NCI-H2196 (cell line): ENCODE measurements at regions not wholly inside any gene's neighbourhood (a gene's known extent, or its start where the extent isn't known, plus 50 kb on each side); places are given as distances from the start of the nearest gene placed in this dataset.
"Not testable (repeated sequence)": the region's sequence is repeated elsewhere in the genome, so short reads cannot be mapped to it uniquely, and the experiment has no call there.

Experiments used
- DNase-seq: peaks from one replicate; lab custom pipeline; 2025; ENCODE audit not compliant: unreplicated experiment; lab: John Stamatoyannopoulos, UW

GRCh38 chrX:84611843-84612636, 109.8 kb upstream of the HDX start:
- DNase-seq = no peak

GRCh38 chrX:84634201-84634782, 132.0 kb upstream of the HDX start:
- no peak for DNase-seq

DNA sequence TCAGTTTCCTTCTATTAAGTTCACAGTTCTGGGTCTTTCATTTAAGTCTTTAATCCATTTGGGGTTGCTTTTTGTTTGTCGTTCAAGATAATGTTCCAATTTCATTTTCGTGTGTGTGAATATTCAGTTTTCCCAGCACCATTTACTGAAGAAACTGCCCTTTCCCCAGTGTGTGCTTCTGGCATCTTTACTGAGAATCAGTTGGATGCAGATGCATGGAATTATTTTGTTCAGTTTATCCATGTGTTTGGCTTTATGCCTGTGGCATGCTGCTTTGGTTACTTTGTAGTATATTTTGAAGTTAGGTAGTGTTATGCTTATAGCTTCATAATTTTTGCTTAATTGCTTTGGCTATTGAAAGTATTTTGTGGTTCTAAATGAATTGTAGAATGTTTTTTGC, 163.8 kb upstream of the HDX start:
- no peak for DNase-seq

DNA sequence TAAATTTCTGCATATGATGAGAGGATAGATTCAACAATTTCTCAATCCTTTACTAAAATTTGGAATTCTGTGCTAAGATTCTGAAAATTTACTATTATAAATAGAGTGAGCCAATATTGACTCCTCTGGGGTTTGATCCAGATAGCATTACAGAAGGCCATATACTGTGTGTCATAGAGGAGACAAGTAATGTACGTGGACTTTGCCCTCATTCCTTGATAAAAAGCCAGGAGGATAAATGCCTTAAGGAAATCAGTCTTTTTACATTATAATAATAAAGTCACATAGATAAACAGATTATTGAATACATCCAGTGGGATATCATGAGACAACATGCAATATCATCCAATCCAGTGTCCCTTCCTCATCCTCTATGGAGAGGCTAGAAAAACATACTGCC, 188.0 kb upstream of the HDX start:
- DNase-seq = no peak

- DNase-seq = no peak
Measured at GRCh38 chrX:84709987-84710386, 207.7 kb upstream of the HDX start.

DNA sequence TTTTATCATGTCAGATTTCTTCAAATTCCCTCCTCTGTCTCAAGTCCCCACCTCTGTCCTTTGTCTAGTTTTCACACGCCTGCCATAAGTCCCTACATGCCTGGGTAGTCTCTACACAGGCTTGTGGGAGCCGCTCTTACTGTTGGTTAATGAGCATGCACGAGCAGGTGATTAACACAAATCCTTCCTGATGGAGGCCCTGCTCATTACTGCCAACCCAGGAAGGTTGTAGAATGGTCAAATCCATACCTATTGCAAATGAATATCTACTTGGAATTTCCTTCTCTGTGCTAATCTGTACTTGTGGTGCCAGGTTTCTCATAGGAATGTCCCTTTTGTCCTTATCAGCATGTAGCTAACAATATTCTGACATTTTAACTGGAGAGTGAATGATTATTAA, 208.4 kb upstream of the HDX start:
- no peak for DNase-seq

DNA sequence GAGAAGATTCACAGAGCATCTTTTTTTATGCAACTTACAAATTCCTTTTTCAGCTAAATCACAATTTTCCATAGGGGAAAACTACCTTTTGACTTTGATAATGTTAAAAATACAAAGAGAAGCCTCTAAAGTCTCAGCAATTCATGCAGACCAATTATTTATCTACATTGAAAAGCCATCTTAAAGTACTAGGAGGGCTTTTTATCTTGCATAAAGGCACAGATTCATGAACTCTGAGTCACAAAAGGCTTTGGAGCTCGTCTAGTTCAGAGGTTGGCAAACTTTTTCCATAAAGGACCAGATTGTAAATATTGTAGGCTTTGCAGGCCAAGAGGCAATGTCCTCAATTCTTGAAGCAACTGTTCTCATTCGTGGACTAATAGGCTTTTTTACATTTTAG, 210.4 kb upstream of the HDX start:
- DNase-seq = no peak

DNA sequence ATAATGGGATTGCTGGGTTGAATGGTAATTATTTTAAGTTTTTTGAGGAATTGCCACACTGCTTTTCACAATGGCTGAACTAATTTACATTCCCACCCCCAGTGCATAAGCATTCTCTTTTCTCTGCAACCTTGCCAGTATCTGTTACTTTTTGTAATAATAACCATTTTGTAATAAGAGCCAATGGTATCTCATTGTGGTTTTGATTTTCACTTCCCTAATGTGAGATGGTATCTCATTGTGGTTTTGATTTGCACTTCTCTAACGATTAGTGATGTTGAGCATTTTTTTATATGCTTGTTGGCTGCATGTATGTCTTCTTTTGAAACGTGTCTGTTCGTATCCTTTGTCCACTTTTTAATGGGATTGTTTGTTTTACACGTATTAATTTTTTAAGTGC, 213.1 kb upstream of the HDX start:
- no peak for DNase-seq

GRCh38 chrX:84717343-84717742, 215.1 kb upstream of the HDX start:
- DNase-seq = no peak

GRCh38 chrX:84721416-84721815, 219.2 kb upstream of the HDX start:
- no peak for DNase-seq

DNA sequence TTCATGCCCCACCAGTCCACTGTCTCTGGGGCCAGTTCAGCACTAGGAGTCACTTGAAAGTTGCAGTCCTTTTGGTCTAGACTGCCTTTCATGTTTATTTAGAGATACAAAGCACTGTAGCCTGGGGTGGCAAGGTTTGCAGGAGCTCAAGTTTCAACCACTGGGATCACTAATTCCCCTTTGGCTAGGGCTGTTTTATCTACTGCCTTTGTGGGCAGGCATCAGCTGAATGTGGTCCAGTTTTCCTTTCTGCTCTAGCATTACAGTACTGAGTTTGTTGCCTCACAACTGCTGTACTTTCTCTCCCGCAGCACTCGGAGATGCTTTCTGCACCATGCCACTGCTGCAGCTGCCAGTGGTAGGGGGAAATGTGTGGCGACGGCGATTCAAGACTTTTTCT, 222.3 kb upstream of the HDX start:
- no peak for DNase-seq

GRCh38 chrX:84729408-84729807, 227.2 kb upstream of the HDX start:
- DNase-seq = no peak

- peak; percentile 14 for DNase-seq
Measured at GRCh38 chrX:84729809-84730208, 227.6 kb upstream of the HDX start.

DNA sequence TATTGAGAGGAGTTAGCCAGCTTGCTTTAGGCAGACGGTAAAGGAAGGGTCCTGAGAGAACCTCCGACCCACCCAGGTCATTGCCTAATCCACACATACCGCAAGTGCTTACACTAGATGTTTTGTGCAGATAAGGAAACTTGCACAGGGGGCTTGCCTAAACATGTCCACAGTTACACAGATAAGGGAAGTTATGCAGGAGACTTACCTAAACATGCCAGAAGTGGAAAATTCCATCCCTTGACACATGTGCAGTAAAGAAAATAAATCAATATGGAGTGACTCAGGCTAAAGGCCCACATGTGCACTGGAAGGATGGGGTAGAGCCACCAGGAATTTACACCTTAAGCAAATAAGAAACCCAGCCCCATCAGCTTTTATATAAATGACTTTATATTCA, 232.8 kb upstream of the HDX start:
- DNase-seq = no peak

DNA sequence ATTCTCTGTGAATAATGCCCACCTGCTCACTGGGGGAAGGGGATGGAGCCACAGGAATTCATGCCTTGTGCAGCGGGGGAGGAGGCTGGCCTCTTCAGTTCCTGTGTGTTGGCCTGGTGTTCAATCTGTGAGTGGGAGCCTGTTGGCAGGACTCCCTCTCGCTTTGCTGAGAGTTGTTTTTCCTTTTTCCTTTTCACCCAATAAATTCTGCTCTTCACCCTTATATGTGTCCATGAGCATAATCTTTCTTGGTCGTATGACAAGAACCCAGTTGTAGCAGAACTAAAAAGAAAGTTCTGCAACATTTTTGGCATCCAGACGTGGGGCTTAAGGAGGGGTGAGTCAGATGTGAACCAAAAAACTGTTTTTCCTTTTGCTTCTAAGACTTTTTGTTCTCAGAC, 235.2 kb upstream of the HDX start:
- no peak for DNase-seq

GRCh38 chrX:84747516-84747915, 245.3 kb upstream of the HDX start:
- DNase-seq = no peak

DNA sequence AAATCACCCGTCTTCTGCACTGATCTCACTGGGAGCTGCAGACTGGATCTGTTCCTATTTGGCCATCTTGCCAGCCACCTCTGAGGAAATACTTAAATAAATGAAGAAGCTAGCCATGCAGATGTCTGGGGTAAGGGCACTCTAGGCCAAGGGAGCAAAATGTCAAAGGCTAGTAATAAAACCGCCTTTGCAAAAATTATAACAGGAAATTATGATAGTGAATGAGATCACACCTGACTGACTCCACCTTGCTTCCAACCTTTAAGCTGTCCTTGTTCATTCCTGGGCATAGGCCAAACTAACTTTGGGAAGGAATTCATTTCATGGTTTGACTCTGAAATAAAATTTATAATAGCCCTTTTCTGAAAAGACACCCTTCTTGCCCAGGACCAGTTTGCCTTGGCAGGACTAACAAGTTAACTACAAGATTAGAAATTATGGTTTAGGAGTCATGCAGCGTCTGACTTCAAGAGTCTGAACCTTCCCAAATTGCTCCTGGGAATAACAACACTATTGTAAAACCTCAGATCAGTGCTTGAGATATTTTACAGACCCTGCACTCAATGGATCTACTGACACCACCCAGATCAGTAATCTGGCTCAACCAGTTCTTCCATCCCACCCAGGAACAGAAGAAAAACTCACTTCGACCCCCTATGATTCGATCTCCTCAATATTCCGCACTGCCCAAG, 246.9 kb upstream of the HDX start:
- DNase-seq = no peak

GRCh38 chrX:84760560-84760959, 243.1 kb upstream of the APOOL start:
- no peak for DNase-seq

DNA sequence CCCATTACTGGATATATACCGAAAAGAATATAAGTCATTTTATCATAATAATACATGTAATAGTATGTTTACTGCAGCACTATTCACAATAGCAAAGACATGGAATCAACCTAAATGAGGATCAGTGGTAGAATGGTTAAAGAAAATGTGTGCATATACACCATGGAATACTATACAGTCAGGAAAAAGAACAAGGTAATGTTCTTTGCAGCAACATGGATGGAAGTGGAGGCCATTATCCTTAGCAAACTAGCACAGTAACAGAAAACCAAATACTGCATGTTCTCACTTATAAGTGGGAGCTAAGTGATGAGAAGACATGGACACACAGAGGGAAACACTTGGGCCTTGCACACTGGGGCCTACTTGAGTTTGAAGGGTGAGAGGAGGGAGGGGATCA, 207.4 kb upstream of the APOOL start:
- DNase-seq = no peak

GRCh38 chrX:84830836-84831235, 172.8 kb upstream of the APOOL start:
- no peak for DNase-seq

GRCh38 chrX:84846541-84846940, 157.1 kb upstream of the APOOL start:
- DNase-seq = not testable (repeated sequence)

- not testable (repeated sequence) for DNase-seq
Measured at GRCh38 chrX:84851183-84851582, 152.5 kb upstream of the APOOL start.
